Left lobe of liver (tissue), 2 donors: ENCODE measurements at regions not wholly inside any gene's neighbourhood (a gene's known extent, or its start where the extent isn't known, plus 50 kb on each side); places are given as distances from the start of the nearest gene placed in this dataset.

Experiments used
- ATAC-seq: fragments of 200-7000 bp; cut with Tn5 transposase; one replicate; pipeline ENCODE4 v1.9.1; 2020; ENCODE audit warnings: mild to moderate bottlenecking, moderate library complexity
- DNase-seq: peaks from one replicate; pipeline ENCODE4 v3.0.0-alpha.2; 2020; ENCODE audit warnings: low spot score
- donor health status: DM: no; HTN: no; CAD: no; lungs with moderate emphysema.
- donor health status: DM: no; HTN: yes; CAD: no.

- DNase-seq (peak; percentile 88), ATAC-seq (peak; percentile 93)
These were observed 321.0 kb downstream of the RPS6KC1 start for GRCh38 chr1:213371847-213372619.

- ATAC-seq (peak; percentile 63), DNase-seq (peak; percentile 58)
These were observed 323.3 kb downstream of the RPS6KC1 start for GRCh38 chr1:213374369-213374768.

DNA sequence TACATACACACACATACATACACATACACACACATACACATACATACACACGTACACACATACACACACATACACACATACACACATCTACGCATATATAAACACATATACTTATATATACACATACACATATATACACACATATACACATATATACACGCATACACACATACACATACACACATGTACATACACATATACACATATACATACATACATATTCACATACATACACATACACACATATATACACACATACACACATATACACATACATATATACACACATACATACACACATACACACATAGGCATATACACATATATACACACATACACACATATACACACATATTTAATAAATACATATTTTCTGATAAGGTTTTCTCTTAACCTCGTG is 324.0 kb downstream of the RPS6KC1 start:
- DNase-seq (no peak), ATAC-seq (no peak)

GRCh38 chr1:213376862-213377372 is 325.9 kb downstream of the RPS6KC1 start:
- DNase-seq (no peak), ATAC-seq (no peak)

DNA sequence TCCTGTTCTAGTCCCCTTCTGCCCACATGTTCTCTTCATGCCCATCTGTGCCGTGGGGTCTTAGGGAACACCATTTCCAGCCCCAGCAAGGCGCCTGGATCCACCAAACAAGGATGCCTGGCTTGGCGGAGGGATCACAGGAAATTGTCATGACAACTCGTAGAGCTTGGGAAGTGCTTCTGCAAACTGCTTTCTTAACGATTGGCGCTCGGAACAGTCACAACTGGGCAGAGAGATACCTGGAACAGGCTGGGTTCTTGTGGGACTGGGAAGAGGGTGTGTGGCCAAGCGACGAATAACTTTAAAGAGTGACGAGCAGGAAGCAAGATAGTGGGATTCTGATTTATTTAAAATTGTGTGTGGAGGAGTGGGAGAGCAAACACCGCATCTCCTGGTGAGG is 329.8 kb downstream of the RPS6KC1 start:
- ATAC-seq = no peak
- DNase-seq = no peak

DNA sequence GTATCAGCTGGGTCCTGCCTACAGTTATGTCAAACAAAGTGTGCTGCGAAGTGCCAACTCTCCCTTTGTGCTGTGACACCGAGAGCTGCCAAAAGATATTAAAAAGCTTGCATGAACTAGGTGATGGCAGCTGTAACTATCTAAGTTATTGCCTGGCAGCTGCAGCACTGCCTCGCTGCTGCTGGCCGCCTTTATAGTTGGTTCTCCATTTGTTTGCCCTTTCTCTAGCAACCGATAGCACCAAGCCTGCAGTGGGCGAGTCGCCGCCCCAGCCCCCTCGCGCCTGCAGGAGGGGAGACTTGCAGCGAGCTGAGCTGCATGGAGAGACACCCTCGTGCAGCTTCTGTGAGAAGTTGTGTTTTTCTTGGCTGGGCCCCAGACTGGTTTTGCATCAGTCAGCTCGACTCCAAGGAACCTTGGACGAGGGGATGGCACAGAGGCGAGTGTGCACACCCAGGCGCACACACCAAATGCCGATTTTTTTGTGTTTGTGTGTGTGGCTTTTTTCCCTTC is 330.6 kb downstream of the RPS6KC1 start:
- DNase-seq = no peak

GRCh38 chr1:213383465-213383864 is 332.4 kb downstream of the RPS6KC1 start:
- ATAC-seq = no peak
- DNase-seq = no peak

More for the DNA sequence above, 330.6 kb downstream of the RPS6KC1 start:
- no peak for ATAC-seq

DNA sequence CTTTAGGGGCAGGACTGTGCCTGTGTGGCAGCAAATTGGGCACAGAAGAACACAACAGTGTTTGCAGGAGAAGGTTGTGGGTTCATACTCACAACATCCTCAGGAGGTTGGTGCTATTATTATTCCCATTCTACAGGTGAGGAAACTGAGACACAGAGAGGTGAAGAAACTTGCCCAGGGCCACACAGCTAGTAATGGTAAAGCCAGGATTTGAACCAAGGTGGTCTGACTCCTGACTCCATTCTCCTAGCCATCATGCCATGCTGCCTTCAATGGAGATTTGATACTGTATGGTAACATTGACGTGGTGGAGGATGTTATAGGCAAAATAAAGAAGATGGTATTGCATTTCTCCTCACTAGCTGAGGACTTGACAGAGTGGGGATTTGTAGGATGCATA is 334.2 kb downstream of the RPS6KC1 start:
- no peak for ATAC-seq
- DNase-seq = no peak

- DNase-seq (no peak), ATAC-seq (no peak)
These were observed 334.8 kb downstream of the RPS6KC1 start for GRCh38 chr1:213385806-213386324.

DNA sequence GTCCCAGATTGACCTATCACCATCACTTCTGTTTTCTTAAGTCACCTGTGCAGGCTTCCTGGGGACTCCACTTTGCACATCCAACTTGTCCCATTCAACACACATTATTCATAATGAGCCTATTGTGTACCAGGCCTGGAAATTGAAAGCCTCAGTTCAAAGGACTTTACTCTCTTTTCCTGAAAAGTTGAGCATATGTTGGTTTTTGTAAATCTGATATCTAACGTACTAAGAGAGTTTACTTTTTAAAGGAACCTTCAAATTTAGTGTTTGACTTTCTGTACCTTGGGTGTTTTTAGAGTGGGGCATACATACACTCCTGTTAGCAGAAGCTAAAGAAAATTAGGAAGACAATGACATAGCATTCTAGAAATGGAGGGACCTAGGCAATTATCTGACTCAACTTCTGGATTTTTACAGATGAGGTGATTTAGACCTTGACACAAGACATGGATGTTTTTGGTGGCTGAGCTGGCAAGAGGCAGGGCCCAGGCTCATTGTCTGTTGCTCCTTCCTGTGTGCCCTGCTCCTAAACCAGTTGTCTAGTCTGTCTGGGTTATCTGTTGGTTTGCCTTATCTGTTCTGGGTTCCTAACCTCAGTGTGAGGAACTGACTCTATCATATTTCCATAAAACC is 336.5 kb downstream of the RPS6KC1 start:
- DNase-seq (no peak), ATAC-seq (no peak)

DNA sequence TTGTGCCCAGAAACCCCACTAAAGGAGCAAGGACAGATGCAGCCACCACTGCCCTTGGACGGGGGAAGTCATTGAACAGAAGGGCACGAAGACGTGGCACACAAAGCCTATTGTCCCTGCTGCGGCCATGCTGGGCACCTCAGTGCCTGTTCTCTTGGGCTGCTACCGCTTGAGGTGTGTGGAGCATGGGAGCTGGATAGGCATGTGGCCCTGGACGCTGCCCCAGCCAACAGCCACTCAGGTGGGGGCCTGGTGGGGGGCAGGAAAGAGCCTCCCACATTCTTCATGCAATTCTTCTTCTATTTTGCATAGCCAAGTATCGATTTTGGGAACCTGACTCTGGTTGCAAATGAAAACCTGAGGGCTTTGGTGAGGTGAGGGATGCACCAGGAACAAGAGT is 337.2 kb downstream of the RPS6KC1 start:
- ATAC-seq (no peak), DNase-seq (no peak)

GRCh38 chr1:213389061-213389581 is 338.1 kb downstream of the RPS6KC1 start:
- ATAC-seq = no peak
- DNase-seq = no peak

- DNase-seq = no peak
- no peak for ATAC-seq
These were observed 340.4 kb downstream of the RPS6KC1 start for GRCh38 chr1:213391445-213391844.

- DNase-seq (no peak), ATAC-seq (no peak)
These were observed 342.8 kb downstream of the RPS6KC1 start for GRCh38 chr1:213393860-213394259.

- DNase-seq = no peak
- no peak for ATAC-seq
These were observed 343.8 kb downstream of the RPS6KC1 start for GRCh38 chr1:213394837-213395236.

DNA sequence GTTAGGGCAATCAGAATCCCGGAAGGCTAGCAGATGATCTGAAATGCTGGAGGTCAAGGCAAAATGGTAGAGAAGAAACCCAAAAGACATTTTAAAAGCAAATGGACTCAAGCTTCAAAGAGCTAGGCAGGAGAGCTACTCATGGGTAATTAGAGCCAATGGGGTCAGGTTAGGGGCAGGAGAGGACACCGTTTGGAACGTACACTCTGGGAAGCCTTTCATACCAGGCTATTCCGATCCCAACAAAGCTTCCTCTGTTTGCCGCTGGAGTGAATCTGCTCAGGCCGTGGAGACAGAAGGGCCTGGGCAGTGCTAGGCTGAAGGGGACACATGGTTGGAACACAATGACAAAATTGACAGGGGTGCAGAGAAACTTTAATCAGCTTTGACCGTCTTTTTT is 346.6 kb downstream of the RPS6KC1 start:
- DNase-seq (no peak), ATAC-seq (no peak)

GRCh38 chr1:213399695-213400094 is 348.7 kb downstream of the RPS6KC1 start:
- ATAC-seq (no peak), DNase-seq (no peak)

- DNase-seq (no peak), ATAC-seq (no peak)
These were observed 358.2 kb downstream of the RPS6KC1 start for GRCh38 chr1:213409208-213409631.

DNA sequence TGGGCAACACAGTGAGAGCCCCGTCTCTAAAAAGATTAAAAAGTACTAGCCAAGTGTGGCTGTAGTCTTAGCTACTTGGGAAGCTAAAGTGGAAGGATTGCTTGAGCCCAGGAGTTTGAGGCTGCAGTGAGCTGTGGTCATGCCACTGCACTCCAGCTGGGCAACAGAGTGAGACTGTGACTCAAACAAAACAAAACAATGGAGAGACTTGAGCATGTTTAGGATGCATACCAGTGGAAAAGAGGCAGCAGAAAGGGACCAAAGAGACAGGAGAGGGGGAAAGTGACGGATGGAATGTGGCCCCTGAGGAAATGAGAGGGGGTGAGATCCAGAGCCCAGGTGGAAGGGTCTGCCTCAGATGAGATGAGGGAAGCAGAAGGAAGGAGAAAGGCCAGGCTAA is 358.9 kb downstream of the RPS6KC1 start:
- DNase-seq (no peak), ATAC-seq (no peak)

GRCh38 chr1:213414346-213414745 is 363.3 kb downstream of the RPS6KC1 start:
- DNase-seq = no peak
- no peak for ATAC-seq

- DNase-seq = no peak
- ATAC-seq = no peak
These were observed 363.9 kb downstream of the RPS6KC1 start for GRCh38 chr1:213414911-213415310.
